ENCODE measurements at regions not wholly inside any gene's neighbourhood (a gene's known extent, or its start where the extent isn't known, plus 50 kb on each side); places are given as distances from the start of the nearest gene placed in this dataset.
"Not testable (repeated sequence)": the region's sequence is repeated elsewhere in the genome, so short reads cannot be mapped to it uniquely, and the experiment has no call there.

- Histone ChIP-seq H3K27me3 (no peaks in the 10 kb centered on the region), H3K4me1 (no peaks in the 10 kb centered on the region), H3K4me3 (no peak overlapping the region), H3K9me3 (no peaks in the 10 kb centered on the region), H3K27ac (replicated peaks in 1 of 4) (no peak overlapping the region), H3K36me3 (no peaks in the 10 kb centered on the region)
- no peak for DNase-seq (ENCODE audit: extremely low spot score)
- 95% methylated on average over 2 of the region's 2 CpGs for WGBS
- TF ChIP-seq POLR2AphosphoS5 (IDR thresholded peaks at IDR 0.05) (no peak), POLR2A (IDR thresholded peaks at IDR 0.05; ENCODE audit: low read depth) (no peak), CTCF (IDR thresholded peaks at IDR 0.05) (no peak), EP300 (IDR thresholded peaks at IDR 0.05) (no peak)
- intact Hi-C loops (cut with DNase I), result no loop called here
Observed at GRCh38 chr9:117938086-117938485, 233.9 kb downstream of the TLR4 start.

GRCh38 chr9:117938896-117939295 lies 234.7 kb downstream of the TLR4 start:
- Histone ChIP-seq H3K4me1 (no peaks in the 10 kb centered on the region), H3K27me3 (no peaks in the 10 kb centered on the region), H3K9me3 (no peaks in the 10 kb centered on the region), H3K4me3 (no peak overlapping the region), H3K36me3 (no peaks in the 10 kb centered on the region), H3K27ac (replicated peaks in 1 of 4) (no peak overlapping the region)
- TF ChIP-seq CTCF (IDR thresholded peaks at IDR 0.05) (no peak), EP300 (IDR thresholded peaks at IDR 0.05) (no peak), POLR2AphosphoS5 (IDR thresholded peaks at IDR 0.05) (no peak), POLR2A (IDR thresholded peaks at IDR 0.05; ENCODE audit: low read depth) (no peak)
- intact Hi-C loops (cut with DNase I), result no loop called here
- DNase-seq (ENCODE audit: extremely low spot score), result no peak
- 84% methylated on average over 4 of the region's 4 CpGs for WGBS

GRCh38 chr9:117944750-117945149 lies 240.5 kb downstream of the TLR4 start:
- WGBS, result 80% methylated on average over 3 of the region's 3 CpGs
- intact Hi-C loops (cut with DNase I), result not testable (repeated sequence)

GRCh38 chr9:117945286-117945685 lies 241.1 kb downstream of the TLR4 start:
- 88% methylated on average over 4 of the region's 4 CpGs for WGBS
- H3K27me3 ChIP-seq, result no peaks in the 10 kb centered on the region
- intact Hi-C loops (cut with DNase I), result no loop called here
- H3K4me3 ChIP-seq, result no peak overlapping the region
- no peak overlapping the region for H3K27ac ChIP-seq (replicated peaks in 1 of 4)
- no peaks in the 10 kb centered on the region for H3K4me1 ChIP-seq
- DNase-seq (ENCODE audit: extremely low spot score), result no peak
- H3K9me3 ChIP-seq, result no peaks in the 10 kb centered on the region
- TF ChIP-seq EP300 (IDR thresholded peaks at IDR 0.05) (no peak), POLR2A (IDR thresholded peaks at IDR 0.05; ENCODE audit: low read depth) (no peak), CTCF (IDR thresholded peaks at IDR 0.05) (no peak), POLR2AphosphoS5 (IDR thresholded peaks at IDR 0.05) (no peak)
- H3K36me3 ChIP-seq, result no peaks in the 10 kb centered on the region

More at GRCh38 chr9:117944750-117945149, 240.5 kb downstream of the TLR4 start:
- not testable (repeated sequence) for H3K4me3 ChIP-seq; H3K4me1 ChIP-seq; H3K36me3 ChIP-seq; DNase-seq (ENCODE audit: extremely low spot score); H3K27me3 ChIP-seq; H3K9me3 ChIP-seq; H3K27ac ChIP-seq (replicated peaks in 1 of 4)

- Histone ChIP-seq H3K27me3 (no peaks in the 10 kb centered on the region), H3K4me3 (no peak overlapping the region), H3K4me1 (no peaks in the 10 kb centered on the region), H3K9me3 (peaks cover 0 to 2% (median 0%) of the 10 kb centered on the region in 4 donors), H3K27ac (replicated peaks in 1 of 4) (no peak overlapping the region), H3K36me3 (no peaks in the 10 kb centered on the region)
- DNase-seq (ENCODE audit: extremely low spot score), result no peak
- intact Hi-C loops (cut with DNase I), result no loop called here
- no peak for TF ChIP-seq CTCF (IDR thresholded peaks at IDR 0.05)
- TF ChIP-seq POLR2AphosphoS5 (IDR thresholded peaks at IDR 0.05), result no peak
- TF ChIP-seq POLR2A (IDR thresholded peaks at IDR 0.05; ENCODE audit: low read depth), result no peak
- no peak for TF ChIP-seq EP300 (IDR thresholded peaks at IDR 0.05)
- WGBS, result 73% methylated on average over 7 of the region's 7 CpGs
Observed at GRCh38 chr9:117951127-117951526, 246.9 kb downstream of the TLR4 start.

All from esophagus muscularis mucosa (tissue), 4 donors.